Right ventricle myocardium superior (tissue), 1 donor: ENCODE measurements at regions not wholly inside any gene's neighbourhood (a gene's known extent, or its start where the extent isn't known, plus 50 kb on each side); places are given as distances from the start of the nearest gene placed in this dataset.

Experiments
- ATAC-seq: fragments of 200-7000 bp; cut with Tn5 transposase; one replicate; pipeline ENCODE4 v1.9.1; 2020; ENCODE audit warnings: mild to moderate bottlenecking; ENCODE audit not compliant: poor library complexity
- DNase-seq: peaks from one replicate; pipeline ENCODE4 v3.0.0-alpha.2; 2020
- intact Hi-C: fragments of 100-400 bp; cut with DNase I; formaldehyde crosslinking; loops from one replicate; pipeline ENCODE4 v1.11.2; 2022
- donor health status: DM: no; HTN: yes; CAD: no; lungs with severe emphysema.

- intact Hi-C loops = no loop called here
- DNase-seq (no peak), ATAC-seq (peak; percentile 47)
These were observed 221.3 kb downstream of the TOMM20 start for GRCh38 chr1:234907208-234907939.

GRCh38 chr1:234906654-234907053 lies 222.0 kb downstream of the TOMM20 start:
- ATAC-seq (no peak), DNase-seq (no peak)
- intact Hi-C loops = no loop called here

- DNase-seq (no peak), ATAC-seq (no peak)
- intact Hi-C loops = no loop called here
These were observed 225.7 kb downstream of the TOMM20 start for GRCh38 chr1:234902774-234903547.

GRCh38 chr1:234901491-234902049 lies 227.1 kb downstream of the TOMM20 start:
- intact Hi-C loops = no loop called here
- ATAC-seq = no peak
- no peak for DNase-seq

GRCh38 chr1:234900595-234900994 lies 228.0 kb downstream of the TOMM20 start:
- intact Hi-C loops = no loop called here
- ATAC-seq (no peak), DNase-seq (no peak)

GRCh38 chr1:234899730-234900072 lies 228.9 kb downstream of the TOMM20 start:
- no peak for DNase-seq
- ATAC-seq = peak; percentile 4
- intact Hi-C loops = no loop called here

GRCh38 chr1:234899041-234899729 lies 229.5 kb downstream of the TOMM20 start:
- DNase-seq = no peak
- intact Hi-C loops = no loop called here
- peak; percentile 71 for ATAC-seq

GRCh38 chr1:234898455-234899033 lies 230.1 kb downstream of the TOMM20 start:
- no peak for ATAC-seq
- intact Hi-C loops = no loop called here

GRCh38 chr1:234897754-234898454 lies 230.7 kb downstream of the TOMM20 start:
- ATAC-seq (peak; percentile 74), DNase-seq (no peak)
- intact Hi-C loops = no loop called here

More at GRCh38 chr1:234898455-234899033, 230.1 kb downstream of the TOMM20 start:
- no peak for DNase-seq

- intact Hi-C loops = no loop called here
- DNase-seq (no peak), ATAC-seq (no peak)
These were observed 231.3 kb downstream of the TOMM20 start for GRCh38 chr1:234897390-234897749.

- DNase-seq (no peak), ATAC-seq (no peak)
- intact Hi-C loops = no loop called here
These were observed 231.9 kb downstream of the TOMM20 start for GRCh38 chr1:234896477-234897389.

- DNase-seq = no peak
- intact Hi-C loops = no loop called here
- no peak for ATAC-seq
These were observed 234.7 kb downstream of the TOMM20 start for GRCh38 chr1:234893725-234894630.

GRCh38 chr1:234893359-234893724 lies 235.3 kb downstream of the TOMM20 start:
- no peak for DNase-seq
- no peak for ATAC-seq
- intact Hi-C loops = no loop called here

- no peak for ATAC-seq
- DNase-seq = no peak
- intact Hi-C loops = no loop called here
These were observed 236.0 kb downstream of the TOMM20 start for GRCh38 chr1:234892642-234893041.

- intact Hi-C loops = no loop called here
- ATAC-seq (no peak), DNase-seq (no peak)
These were observed 237.2 kb downstream of the TOMM20 start for GRCh38 chr1:234891427-234891826.

- DNase-seq (no peak), ATAC-seq (no peak)
- intact Hi-C loops = loop anchor here (5.0 to 10.0 kb wide), 3 partner anchors 165 to 352 kb away; no protein-coding TSS in a partner anchor
These were observed 239.0 kb downstream of the TOMM20 start for GRCh38 chr1:234889643-234890042.
